Bronchial epithelial cell (primary cell): ENCODE measurements at regions not wholly inside any gene's neighbourhood (a gene's known extent, or its start where the extent isn't known, plus 50 kb on each side); places are given as distances from the start of the nearest gene placed in this dataset.

Experiments
- DNase-seq: peaks from one replicate; pipeline ENCODE4 v3.0.0-alpha.2; 2010; ENCODE audit warnings: low read depth
- FAIRE-seq: peaks from 2 replicates; lab custom pipeline; 2011; peaks lifted over from hg19 to GRCh38; lab: Jason Lieb, UNC
- H3K27me3 ChIP-seq: 2 replicates; pipeline ENCODE4 v1.5.1; 2011; ENCODE audit warnings: low read length; ENCODE audit not compliant: control insufficient read depth, insufficient read depth
- H3K36me3 ChIP-seq: 2 replicates; pipeline ENCODE4 v1.5.1; 2011; ENCODE audit warnings: low read length; ENCODE audit not compliant: control insufficient read depth, insufficient read depth
- H3K4me3 ChIP-seq: 2 replicates; pipeline ENCODE4 v1.5.1; 2011; ENCODE audit warnings: mild to moderate bottlenecking, low read depth, low read length, control low read depth
- CTCF ChIP-seq: IDR thresholded peaks from 2 replicates; pipeline ENCODE4 v1.5.1; 2011; ENCODE audit warnings: mild to moderate bottlenecking, moderate library complexity, low read length, control low read depth, inconsistent platforms; ENCODE audit not compliant: insufficient read depth, severe bottlenecking

GRCh38 chr2:234845602-234846590, 105.9 kb upstream of the SH3BP4 start:
- TF ChIP-seq CTCF: no peak
- no peaks in the 10 kb centered on the region for H3K36me3 ChIP-seq
- no peak for DNase-seq
- no peak overlapping the region for H3K4me3 ChIP-seq
- no peaks in the 10 kb centered on the region for H3K27me3 ChIP-seq
- no peak for FAIRE-seq

- H3K36me3 ChIP-seq: no peaks in the 10 kb centered on the region
- DNase-seq (no peak), FAIRE-seq (no peak)
- TF ChIP-seq CTCF: no peak
- H3K4me3 ChIP-seq: no peak overlapping the region
- no peaks in the 10 kb centered on the region for H3K27me3 ChIP-seq
These were observed 108.4 kb upstream of the SH3BP4 start for GRCh38 chr2:234843411-234843810.

DNA sequence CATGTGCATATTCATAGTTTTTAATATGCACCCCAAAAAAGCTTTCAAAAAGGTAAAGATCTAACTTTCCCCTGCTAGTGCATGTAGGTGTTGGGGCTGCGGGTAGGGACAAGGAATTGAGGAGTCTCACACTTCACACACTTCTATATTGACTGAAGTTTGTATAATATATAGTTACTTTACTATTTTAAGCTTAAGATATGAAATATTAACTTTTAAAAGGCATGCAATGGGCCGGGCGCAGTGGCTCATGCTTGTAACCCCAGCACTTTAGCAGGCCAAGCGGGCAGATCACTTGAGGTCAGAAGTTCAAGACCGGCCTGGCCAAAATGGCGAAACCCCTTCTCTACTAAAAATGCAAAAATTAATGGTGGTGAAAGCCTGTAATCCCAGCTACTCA, 109.1 kb upstream of the SH3BP4 start:
- DNase-seq (no peak), FAIRE-seq (no peak)
- no peak for TF ChIP-seq CTCF
- Histone ChIP-seq H3K27me3 (no peaks in the 10 kb centered on the region), H3K4me3 (no peak overlapping the region), H3K36me3 (no peaks in the 10 kb centered on the region)

- FAIRE-seq (peak; percentile 90), DNase-seq (no peak)
- Histone ChIP-seq H3K27me3 (no peaks in the 10 kb centered on the region), H3K36me3 (no peaks in the 10 kb centered on the region), H3K4me3 (no peak overlapping the region)
- no peak for TF ChIP-seq CTCF
These were observed 110.3 kb upstream of the SH3BP4 start for GRCh38 chr2:234841321-234842015.

DNA sequence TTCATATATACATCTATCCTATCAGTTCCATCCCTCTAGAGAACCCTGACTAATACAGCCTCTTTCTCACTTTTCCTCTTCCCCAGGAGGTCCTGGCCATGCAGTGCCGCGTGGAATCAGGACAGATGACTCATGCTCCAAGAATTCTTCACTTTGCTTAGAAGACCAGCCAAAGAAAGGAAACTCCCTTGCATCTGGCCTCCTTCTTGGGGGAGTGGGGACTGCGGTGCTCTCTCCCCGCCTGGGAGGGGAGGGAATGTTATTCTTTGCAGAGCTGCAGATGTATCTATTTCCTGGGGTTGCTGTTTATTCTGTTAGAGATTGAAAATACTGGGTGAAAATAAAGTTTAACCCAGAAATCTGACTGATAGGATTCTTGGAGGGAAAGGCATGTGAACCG, 111.5 kb upstream of the SH3BP4 start:
- no peaks in the 10 kb centered on the region for H3K27me3 ChIP-seq
- no peak overlapping the region for H3K4me3 ChIP-seq
- H3K36me3 ChIP-seq: no peaks in the 10 kb centered on the region
- DNase-seq (peak; percentile 82), FAIRE-seq (no peak)
- TF ChIP-seq CTCF: no peak
